GM18909 (cell line): ENCODE measurements at regions not wholly inside any gene's neighbourhood (a gene's known extent, or its start where the extent isn't known, plus 50 kb on each side); places are given as distances from the start of the nearest gene placed in this dataset.
"Not testable (repeated sequence)": the region's sequence is repeated elsewhere in the genome, so short reads cannot be mapped to it uniquely, and the experiment has no call there.

Experiments
- ATAC-seq: cut with Tn5 transposase; IDR thresholded peaks from one replicate; pipeline ENCODE4 v1.9.1; 2021; ENCODE audit warnings: mild to moderate bottlenecking; ENCODE audit not compliant: unreplicated experiment, poor library complexity

DNA sequence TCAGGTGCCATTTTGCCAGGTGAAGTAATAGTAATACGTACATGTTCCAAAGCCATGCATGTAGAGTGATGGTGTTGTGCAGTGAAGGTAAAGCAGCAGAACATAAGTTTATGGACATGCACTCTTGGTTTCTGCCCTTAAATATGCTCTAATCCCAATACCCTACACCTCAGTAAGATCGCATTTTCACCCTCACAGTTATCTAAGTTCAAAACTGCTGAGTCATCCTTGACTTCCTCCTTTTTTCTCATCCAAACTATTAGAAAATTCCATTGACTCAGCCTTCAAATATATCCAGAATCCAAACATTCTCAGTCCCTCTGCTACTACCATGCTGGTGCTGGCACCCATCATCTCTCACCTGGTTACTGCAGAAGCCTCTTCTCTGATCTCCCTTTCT is 652.9 kb upstream of the IGFBP7 start:
- ATAC-seq, result no peak

DNA sequence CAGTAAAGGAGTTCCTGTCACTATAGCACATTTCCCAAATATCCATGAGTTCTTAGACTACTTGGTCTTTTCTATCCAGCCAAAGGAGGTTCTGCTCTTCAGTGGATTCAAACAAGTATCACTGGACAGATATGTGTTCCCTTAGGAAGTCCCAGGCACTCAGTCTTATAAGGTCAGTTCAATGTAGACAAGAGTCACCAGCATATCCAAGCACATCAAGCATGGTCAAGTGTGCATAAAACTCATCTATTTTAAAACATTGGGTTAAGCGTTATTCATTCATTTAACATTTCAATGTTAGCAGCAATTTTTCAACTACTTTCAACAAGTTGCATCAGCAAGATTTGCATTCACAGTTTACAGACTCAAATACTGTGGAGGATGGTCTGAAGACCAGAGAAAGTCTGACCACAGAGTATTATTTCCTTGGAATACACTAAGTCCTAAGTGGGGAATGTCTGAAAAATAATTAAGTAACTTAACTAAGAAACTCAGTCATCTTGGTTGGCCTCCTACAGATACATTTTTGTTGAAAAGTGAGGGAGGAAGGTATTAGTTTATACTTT is 630.5 kb upstream of the IGFBP7 start:
- no peak for ATAC-seq

DNA sequence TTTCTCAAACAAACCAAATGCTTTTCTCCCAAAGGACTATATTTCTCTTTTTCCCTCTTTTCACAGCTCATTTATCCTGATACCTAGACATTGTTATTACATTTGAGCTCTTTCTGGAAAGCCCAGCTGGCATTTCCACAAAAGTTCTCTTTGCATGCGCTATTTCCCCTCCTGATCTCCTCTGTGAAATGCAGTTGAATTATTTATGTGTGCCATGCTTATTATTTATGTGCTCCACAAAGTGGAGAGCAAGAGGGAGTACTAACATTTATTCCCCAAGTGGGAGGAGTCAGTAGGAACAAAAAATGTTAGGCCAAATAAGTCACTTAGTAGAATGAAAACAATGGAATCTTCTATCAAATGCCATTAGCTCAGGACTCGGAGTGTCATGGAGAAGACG is 626.6 kb upstream of the IGFBP7 start:
- no peak for ATAC-seq

DNA sequence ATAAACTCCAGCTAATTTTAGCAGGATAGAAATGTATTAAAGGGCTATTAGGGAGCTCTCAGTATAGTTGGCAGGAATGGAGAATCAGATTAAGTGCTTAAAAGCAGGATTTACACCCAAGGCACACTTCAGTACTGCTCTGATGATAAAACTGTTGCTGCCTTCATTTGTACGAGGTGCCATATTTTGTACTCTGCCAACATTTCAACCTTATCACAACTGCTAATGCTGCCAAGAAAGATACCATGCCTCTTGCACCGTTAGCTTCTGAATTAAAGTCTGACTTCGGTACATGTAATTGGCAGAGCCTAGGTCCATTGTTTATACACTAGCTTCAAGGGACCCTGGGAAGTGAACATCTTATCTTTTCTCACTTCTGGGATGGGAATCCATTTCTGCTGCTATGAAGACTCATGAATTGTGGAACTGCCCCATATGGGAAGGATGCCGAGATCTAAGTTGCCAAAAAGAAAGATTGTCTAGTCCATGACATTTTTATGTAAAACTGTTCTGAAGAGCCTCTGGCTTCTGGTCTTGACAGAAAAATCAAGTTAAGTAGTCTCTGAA is 624.0 kb upstream of the IGFBP7 start:
- no peak for ATAC-seq

DNA sequence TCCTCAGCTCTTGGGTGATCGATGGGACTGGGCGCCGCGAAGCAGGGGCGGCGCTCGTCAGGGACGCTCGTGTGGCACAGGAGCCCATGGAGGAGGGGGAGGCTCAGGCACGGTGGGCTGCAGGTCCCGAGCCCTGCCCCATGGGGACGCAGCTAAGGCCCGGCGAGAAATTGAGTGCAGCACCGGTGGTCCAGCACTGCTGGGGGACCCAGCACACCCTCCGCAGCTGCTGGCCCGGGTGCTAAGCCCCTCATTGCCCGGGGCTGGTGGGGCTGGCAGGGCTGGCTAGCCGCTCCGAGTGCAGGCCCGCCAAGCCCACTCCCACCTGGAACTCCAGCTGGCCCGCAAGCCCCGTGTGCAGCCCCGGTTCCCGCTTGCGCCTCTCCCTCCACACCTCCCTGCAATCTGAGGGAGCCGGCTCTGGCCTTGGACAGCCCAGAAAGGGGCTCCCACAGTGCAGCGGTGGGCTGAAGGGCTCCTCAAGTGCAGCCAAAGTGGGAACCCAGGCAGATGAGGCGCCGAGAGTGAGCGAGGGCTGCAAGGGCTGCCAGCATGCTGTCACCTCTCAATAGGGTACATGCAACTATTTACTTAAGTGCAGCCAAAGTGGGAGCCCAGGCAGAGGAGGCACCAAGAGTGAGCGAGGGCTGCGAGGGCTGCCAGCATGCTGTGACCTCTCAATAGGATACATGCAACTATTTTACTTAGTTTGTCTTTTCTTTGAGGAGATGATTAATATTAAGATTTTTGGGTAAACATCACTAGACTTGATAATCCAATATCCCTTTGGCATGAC is 619.8 kb upstream of the IGFBP7 start:
- ATAC-seq, result not testable (repeated sequence)

DNA sequence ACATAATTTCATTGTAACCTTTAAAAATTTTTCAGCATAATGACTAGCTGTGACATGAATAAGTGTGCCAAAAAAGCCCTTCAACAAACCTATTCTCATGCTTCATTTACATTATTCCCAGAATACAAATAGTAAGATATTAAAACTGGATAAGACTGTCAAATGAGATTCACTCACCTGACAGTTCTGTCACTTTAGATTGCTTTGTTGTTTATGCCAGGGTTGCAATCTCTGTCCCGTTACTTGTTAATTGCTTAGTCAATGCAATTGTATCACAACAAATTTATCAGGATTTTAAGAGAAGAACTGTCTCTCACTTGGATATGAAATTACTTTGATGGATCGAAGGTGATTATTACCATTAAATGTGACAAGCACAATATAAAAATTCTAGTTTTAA is 616.0 kb upstream of the IGFBP7 start:
- no peak for ATAC-seq

DNA sequence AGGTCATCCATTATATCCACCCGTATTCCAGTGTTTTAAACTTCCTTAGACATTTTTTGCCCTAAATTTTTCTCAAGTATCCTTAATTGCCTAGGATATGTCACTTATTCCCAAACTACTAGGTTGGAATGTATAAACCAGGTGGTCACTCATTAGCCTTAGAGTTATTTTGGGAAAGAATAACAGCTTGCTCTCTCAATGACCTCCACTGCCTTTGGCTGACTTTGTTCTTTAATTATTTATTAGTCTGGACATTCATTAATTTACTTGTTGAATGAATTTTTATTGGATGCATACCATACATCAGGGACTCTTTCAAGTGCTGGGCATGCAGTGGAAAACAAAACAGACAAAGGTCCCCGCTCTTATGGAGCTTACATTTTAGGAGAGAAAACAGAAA is 609.3 kb upstream of the IGFBP7 start:
- no peak for ATAC-seq

DNA sequence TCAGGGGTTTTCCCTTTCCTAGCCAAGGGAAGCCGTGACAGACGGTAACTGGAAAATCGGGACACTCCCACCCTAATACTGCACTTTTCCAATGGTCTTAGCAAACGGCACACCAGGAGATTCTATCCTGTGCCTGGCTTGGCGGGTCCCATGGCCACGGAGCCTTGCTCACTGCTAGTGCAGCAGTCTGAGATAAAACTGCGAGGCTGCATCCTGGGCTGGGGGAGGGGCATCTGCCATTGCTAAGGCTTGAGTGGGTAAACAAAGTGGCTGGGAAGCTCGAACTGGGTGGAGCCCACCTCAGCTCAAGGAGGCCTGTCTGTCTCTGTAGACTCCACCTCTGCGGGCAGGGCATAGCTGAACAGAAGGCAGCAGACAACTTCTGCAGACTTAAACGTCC is 604.1 kb upstream of the IGFBP7 start:
- not testable (repeated sequence) for ATAC-seq

DNA sequence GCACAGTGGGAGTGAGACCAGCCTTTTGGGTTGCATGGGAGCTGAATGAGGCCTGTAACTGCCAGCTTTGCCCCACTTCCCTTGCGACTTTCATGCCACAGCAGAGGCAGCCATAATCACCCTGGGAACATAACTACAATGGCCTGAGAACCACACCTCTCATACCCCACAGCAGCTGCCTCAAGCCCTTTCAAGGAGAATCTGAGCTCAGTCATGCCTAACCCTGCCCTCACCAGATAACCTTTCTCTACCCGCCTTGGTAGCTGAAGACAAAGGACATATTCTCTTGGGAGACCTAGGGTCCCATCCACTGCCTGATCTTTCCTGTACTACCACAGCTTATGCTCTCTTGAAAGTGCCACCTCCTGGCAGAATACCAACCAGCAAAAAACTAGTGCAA is 599.9 kb upstream of the IGFBP7 start:
- ATAC-seq, result no peak

DNA sequence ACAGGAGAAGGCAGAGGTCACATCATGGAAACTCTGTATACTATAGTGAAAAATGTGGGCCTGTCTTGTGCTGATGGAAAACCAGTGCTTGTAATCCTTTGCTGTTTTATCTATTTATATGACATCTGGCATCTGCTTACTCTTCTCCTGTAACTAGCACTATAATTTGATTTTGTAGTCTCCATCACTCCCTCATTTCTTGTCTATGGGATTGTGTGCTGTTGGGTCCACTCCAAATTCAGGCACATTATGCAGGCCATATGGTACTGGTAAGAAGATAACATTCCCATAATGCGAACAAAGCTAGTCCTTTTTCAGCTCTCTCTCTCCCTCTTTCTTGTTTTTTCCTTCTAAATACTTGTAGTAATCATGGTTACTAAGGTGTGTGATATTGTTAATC is 581.2 kb upstream of the IGFBP7 start:
- ATAC-seq, result no peak

DNA sequence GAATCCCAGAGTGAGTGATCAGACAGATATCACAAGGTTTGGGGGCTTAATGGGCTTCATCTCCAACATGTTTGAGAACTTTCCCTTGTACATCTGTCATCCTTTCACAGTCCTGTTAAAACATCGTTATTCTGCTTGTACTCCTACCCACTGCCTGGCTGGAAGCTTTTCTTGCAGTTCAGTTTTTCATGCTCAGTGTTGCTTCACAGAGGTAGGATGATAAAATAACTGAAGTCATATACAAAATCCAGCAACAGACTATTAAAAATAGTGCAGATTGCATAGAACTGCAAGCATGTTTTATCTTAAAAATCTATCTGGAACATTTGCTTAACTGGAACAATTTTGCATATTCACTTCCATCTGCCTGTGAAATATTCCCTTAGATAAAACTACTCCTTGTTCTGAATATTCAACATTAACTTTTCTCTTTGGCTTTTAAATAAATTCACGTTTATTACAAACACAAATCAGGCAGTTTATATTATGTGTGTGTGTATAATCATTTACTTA is 579.6 kb upstream of the IGFBP7 start:
- ATAC-seq, result no peak

DNA sequence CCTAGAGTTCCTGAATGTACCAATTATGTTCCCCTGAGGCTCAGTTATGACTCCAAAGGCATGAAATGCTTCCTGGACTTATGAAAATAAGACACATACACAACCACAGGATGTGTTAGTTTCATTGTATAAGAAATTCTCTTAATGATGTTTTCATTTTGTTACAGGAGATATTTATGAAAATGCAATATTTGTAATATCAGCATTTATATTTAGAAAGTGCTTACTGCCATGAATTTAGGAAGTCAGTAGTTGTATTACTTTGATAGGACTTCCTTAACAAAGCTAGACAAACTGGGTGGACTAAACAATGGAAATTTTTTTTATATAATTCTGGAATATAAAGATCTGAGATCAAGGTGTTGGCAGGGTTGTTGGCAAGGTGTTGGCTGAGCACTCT is 572.1 kb upstream of the IGFBP7 start:
- no peak for ATAC-seq

DNA sequence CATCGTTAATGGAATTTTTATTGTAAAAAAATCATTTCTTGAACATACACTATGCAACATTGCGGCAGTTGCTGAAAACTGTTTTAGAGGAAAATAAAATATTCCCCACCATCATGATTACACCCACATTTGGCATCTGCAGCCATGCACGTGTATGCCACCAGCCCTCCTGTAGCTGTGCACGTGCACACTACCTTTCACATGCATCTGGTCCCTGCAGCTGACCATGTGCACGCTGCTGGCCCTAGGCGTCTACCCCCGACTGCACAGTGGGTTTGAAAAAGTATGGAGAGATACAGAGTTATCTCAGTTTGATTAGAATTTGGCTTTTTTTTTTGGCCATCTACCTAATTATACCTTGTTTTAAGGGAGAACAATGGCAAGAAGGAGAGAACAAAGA is 569.8 kb upstream of the IGFBP7 start:
- no peak for ATAC-seq

DNA sequence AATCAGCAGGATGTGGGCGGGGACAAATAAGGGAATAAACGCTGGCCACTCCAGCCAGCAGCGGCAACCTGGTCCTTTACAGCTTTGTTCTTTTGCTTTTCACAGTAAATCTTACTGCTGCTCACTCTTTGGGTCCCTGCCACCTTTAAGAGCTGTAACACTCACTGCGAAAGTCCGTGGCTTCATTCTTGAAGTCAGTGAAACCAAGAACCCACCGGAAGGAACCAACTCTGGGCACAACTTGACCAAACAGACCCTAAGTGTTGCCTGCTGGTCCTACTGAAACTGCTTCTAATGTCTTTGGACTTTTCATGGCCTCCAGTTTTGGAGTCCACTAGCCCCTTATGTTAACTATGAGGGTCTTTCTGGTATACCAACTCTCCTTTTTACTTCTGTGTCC is 566.2 kb upstream of the IGFBP7 start:
- ATAC-seq, result no peak

DNA sequence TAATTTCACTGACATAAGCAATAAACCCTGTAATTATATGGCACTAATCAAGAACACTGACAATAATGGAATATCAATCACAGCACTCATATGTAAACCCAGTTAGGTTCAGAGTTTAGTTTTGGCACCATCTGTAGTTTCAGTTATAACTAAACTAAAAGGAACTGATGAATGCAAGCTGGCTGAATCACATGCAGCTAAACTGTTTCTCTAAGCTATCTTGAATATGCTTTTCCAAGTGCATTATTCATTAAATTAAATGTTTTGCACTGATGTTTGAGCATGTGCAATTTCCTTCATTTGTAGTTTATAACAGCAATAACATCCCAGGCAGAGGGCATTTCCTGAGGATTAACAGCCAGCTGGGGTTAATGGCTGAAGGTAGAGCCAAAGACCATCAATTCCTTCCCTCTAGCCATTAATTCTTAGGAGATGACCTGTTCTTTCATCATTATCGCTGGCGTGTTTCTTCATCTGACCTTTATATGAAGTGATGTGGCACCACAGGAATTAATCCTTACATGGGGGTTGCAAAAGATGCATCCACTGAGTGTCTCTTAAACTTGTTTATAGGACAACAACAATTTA is 562.8 kb upstream of the IGFBP7 start:
- ATAC-seq, result no peak

DNA sequence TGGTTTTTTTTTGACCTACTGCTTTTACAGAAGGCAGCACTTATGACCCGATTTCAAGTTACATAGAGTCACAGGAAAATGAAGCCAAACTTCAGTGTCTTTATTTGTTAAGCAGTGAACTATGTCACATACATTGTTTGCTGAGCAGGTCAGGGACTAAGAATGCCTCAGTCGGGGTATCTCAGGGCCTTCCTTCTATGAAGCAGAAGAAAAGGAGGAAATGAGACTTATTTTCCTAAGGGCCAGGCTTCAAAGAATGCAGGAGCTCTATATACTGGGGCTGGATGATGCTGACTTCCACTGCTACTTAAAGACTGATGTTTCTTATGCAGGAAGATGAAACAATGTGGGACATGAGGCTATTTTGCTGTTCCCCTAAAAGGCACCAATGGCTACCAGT is 558.4 kb upstream of the IGFBP7 start:
- ATAC-seq, result no peak

DNA sequence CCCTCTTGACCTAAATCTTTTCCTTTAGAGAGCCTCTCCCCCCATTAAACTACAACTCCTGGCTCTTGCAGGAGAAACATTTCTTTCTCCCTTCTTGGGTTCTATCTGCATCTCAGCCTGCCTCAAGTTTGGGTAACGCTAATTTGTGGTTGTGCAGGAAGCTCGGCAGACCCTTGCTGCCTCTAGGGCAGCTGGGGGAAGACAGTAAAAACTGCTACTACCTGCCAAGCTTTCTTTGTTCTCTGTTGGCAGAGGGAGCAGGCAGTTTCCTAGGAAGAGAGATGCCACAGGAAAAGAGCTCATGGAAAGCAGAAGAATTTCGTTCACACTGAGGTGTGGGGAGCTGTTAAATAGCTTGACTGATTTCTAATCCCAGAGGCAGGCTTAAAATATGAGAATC is 555.6 kb upstream of the IGFBP7 start:
- ATAC-seq, result no peak

DNA sequence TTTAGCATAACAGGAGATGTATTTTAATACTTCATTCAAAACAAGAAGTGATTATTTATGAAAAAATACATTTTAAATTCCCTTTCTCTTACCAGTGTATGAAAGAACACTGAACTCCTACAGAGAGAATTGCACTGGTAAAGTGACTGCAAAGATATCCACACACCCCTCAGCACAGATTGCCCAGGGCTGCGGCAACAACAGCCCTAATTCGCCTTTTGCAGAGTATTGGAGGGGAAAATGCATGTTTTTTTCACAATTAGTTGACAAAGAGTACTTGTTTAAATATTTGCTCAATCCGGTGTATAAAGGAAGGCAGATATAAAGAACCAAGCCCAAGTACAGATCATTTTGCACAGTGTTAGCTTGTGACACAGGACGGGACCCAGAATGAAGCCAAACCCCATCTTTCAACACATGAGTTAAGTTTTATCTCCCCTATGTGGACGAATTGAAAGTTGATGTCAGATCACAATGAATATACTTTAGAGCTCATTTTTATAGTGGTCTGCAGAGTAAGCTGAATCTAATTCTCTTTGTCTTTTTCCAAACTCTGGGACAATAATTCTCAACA is 551.4 kb upstream of the IGFBP7 start:
- ATAC-seq, result no peak

DNA sequence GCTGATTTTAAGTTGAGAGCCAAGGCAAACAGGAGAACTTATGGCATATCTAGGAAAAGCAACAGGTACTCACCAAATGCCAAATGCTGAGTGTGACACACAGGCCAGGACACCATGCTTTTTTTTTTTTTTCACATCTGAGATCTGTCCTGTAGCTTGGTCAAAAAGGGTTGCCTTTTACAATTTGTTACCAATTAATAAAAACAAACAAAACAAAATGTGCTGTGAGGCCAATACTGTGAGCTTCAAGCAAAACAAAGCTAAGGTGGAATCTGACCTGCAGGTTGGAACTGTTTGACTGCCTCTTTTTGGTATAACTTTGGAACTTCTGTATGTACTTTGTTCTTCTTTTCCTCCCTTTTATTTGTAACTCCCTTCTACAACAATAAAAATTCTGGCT is 548.5 kb upstream of the IGFBP7 start:
- ATAC-seq, result no peak

DNA sequence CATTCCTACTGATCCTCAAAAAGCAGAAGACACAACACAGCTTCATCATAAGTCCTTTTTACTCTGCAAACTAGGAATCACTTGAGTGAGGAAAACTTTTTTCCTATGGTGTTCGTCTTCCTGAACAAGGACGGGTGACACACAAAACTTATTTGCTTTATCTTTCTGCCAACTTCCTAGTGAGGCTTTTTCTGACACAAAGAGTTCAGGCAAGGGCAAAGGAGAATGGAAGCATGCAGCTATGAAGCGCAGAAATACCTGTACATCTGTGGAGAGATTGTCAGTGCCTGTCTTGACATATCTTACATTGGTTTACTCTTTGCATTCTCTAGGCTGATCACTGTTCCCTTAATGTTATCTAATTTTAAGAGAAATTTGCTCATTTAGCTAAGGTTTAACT is 548.0 kb upstream of the IGFBP7 start:
- no peak for ATAC-seq

DNA sequence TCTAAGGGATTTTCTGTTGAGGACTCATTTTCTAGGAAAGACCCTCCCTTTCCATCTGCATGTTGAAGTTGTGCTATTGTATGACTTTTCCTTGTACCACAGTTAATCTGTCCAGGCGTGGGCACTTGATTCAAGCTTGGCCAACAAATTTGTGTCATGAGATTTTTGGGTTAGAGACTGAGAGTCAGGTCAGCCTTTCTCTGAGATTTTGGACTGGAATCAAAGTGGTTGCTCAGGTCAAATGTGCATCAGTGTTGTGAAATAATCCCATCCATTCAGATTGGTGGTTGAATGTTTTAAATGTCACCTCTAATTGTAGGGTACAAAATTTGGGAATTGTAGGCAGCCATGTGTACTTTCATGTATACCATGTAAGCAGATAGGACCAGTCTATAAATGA is 545.2 kb upstream of the IGFBP7 start:
- no peak for ATAC-seq
